Mammary epithelial cell (primary cell): ENCODE measurements at regions not wholly inside any gene's neighbourhood (a gene's known extent, or its start where the extent isn't known, plus 50 kb on each side); places are given as distances from the start of the nearest gene placed in this dataset.

Experiments used
- CTCF ChIP-seq, 2 donors: IDR thresholded peaks in 1 of 2; conservative IDR thresholded peaks in 1 of 2; 2 replicates each; pipeline ENCODE4 v1.5.1; 2011 to 2012; ENCODE audit warnings: inconsistent platforms in 2 of 2, low read length in 2 of 2, mild to moderate bottlenecking in 2 of 2, control low read depth in 1 of 2, low read depth in 1 of 2; ENCODE audit not compliant: insufficient read depth in 1 of 2; ENCODE audit errors: extremely low read depth in 1 of 2
- EZH2 ChIP-seq: IDR thresholded peaks from 2 replicates; pipeline ENCODE4 v1.6.1; 2012; ENCODE audit warnings: low read length, inconsistent platforms, borderline replicate concordance

- TF ChIP-seq CTCF (conservative IDR thresholded peaks at IDR 0.05 in 1 of 2, IDR thresholded peaks at IDR 0.05 in 1 of 2; ENCODE audit: extremely low read depth in 1 of 2, insufficient read depth in 1 of 2, low read depth in 1 of 2, low read length in 2 of 2), result no peak
- no peak for TF ChIP-seq EZH2
Measured at GRCh38 chr15:36372968-36373367, 206.5 kb upstream of the CDIN1 start.
